BE2C (cell line): ENCODE measurements at regions not wholly inside any gene's neighbourhood (a gene's known extent, or its start where the extent isn't known, plus 50 kb on each side); places are given as distances from the start of the nearest gene placed in this dataset.

Experiments
- DNase-seq: peaks from one replicate; pipeline ENCODE4 v3.0.0-alpha.2; 2020
- H3K27me3 ChIP-seq: fragments of 250-450 bp; sonication (Bioruptor Pico); 2 replicates; pipeline ENCODE4 v1.5.1; 2020; ENCODE audit warnings: mild to moderate bottlenecking
- H3K36me3 ChIP-seq: fragments of 250-450 bp; sonication (Bioruptor Pico); 2 replicates; pipeline ENCODE4 v1.5.1; 2020; ENCODE audit warnings: mild to moderate bottlenecking
- H3K4me1 ChIP-seq: fragments of 250-450 bp; sonication (Bioruptor Pico); 2 replicates; pipeline ENCODE4 v1.5.1; 2020
- H3K4me3 ChIP-seq: 2 replicates; pipeline ENCODE4 v1.5.1; 2011; ENCODE audit warnings: low read depth, low read length
- H3K9me3 ChIP-seq: fragments of 250-450 bp; sonication (Bioruptor Pico); 2 replicates; pipeline ENCODE4 v1.5.1; 2020
- CTCF ChIP-seq: IDR thresholded peaks from 2 replicates; pipeline ENCODE4 v1.5.1; 2012; ENCODE audit warnings: mild to moderate bottlenecking, low read depth, low read length

- no peaks in the 10 kb centered on the region for H3K36me3 ChIP-seq
- no peak for DNase-seq
Measured at GRCh38 chr14:54202288-54202687, 194.5 kb upstream of the CDKN3 start.

GRCh38 chr14:54206516-54206915 lies 190.3 kb upstream of the CDKN3 start:
- TF ChIP-seq CTCF = no peak
- no peak overlapping the region for H3K4me3 ChIP-seq
- H3K27me3 ChIP-seq = no peaks in the 10 kb centered on the region
- no peaks in the 10 kb centered on the region; the same call in 1 of the 2 replicates for H3K9me3 ChIP-seq
- no peaks in the 10 kb centered on the region for H3K36me3 ChIP-seq
- no peak for DNase-seq
- H3K4me1 ChIP-seq = no peaks in the 10 kb centered on the region

More at GRCh38 chr14:54202288-54202687, 194.5 kb upstream of the CDKN3 start:
- Histone ChIP-seq H3K4me3 (no peak overlapping the region), H3K4me1 (no peaks in the 10 kb centered on the region), H3K27me3 (no peaks in the 10 kb centered on the region), H3K9me3 (no peaks in the 10 kb centered on the region; the same call in 1 of the 2 replicates)
- no peak for TF ChIP-seq CTCF

GRCh38 chr14:54207075-54207474 lies 189.7 kb upstream of the CDKN3 start:
- Histone ChIP-seq H3K36me3 (no peaks in the 10 kb centered on the region), H3K4me1 (no peaks in the 10 kb centered on the region), H3K4me3 (no peak overlapping the region), H3K27me3 (no peaks in the 10 kb centered on the region), H3K9me3 (no peaks in the 10 kb centered on the region; the same call in 1 of the 2 replicates)
- no peak for TF ChIP-seq CTCF
- DNase-seq = no peak

- TF ChIP-seq CTCF = no peak
- Histone ChIP-seq H3K27me3 (no peaks in the 10 kb centered on the region), H3K4me1 (no peaks in the 10 kb centered on the region), H3K36me3 (no peaks in the 10 kb centered on the region), H3K4me3 (no peak overlapping the region), H3K9me3 (no peaks in the 10 kb centered on the region)
- no peak for DNase-seq
Measured at GRCh38 chr14:54207476-54208462, 189.0 kb upstream of the CDKN3 start.

- no peak for DNase-seq
- TF ChIP-seq CTCF = no peak
- no peak overlapping the region for H3K4me3 ChIP-seq
- H3K4me1 ChIP-seq = no peaks in the 10 kb centered on the region
- H3K36me3 ChIP-seq = no peaks in the 10 kb centered on the region
- no peaks in the 10 kb centered on the region for H3K9me3 ChIP-seq
- H3K27me3 ChIP-seq = no peaks in the 10 kb centered on the region
Measured at GRCh38 chr14:54208751-54209150, 188.1 kb upstream of the CDKN3 start.
